ENCODE measurements at regions not wholly inside any gene's neighbourhood (a gene's known extent, or its start where the extent isn't known, plus 50 kb on each side); places are given as distances from the start of the nearest gene placed in this dataset.
A peak's percentile ranks its signal among the peaks of the same experiment; 100 is the strongest.

DNA sequence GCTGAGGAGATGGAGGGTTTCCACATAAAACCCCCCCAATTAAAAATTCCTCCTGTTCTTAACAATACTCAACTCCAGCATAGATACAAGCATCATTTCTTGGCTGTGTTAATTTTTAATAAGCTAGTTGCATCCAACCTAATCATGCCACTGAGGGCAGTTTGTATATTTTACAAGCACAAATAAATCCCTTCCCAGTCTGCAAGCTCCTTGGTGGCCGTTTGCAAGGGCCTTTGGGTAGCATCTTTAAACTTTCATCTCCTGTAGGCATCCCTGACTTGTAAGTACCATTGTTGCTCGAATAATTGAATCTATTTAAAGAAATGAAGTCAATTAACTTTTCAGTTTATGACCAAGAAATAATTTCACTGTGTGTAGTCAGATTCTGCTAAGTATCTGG lies 103.5 kb upstream of the AJAP1 start:
- intact Hi-C loops (cut with DNase I), result no loop called here
- DNase-seq (ENCODE audit: low spot score), result no peak

DNA sequence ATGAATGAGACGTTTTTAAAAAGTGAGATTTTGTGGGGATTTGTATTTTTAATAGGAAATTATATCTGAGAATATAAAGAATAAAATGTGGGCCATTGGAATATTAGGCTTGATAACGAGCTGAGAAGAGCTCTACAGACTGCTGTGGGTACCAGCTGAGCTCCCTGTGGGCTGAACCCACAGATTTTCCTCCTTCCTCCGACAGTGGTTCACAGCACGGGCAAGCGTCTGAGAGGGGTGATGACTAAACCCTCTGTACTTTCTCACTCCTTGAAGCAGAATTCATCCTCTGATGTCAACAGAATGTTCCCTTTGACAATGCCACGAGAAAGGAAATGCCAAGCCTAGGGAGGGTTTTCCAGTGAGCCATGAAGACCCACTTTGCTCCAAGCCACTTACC lies 102.7 kb upstream of the AJAP1 start:
- intact Hi-C loops (cut with DNase I), result loop anchor here in 1 of 2 donors (1.0 kb wide), 1 partner anchor 40 kb away; no protein-coding TSS in a partner anchor
- DNase-seq (ENCODE audit: low spot score), result no peak

DNA sequence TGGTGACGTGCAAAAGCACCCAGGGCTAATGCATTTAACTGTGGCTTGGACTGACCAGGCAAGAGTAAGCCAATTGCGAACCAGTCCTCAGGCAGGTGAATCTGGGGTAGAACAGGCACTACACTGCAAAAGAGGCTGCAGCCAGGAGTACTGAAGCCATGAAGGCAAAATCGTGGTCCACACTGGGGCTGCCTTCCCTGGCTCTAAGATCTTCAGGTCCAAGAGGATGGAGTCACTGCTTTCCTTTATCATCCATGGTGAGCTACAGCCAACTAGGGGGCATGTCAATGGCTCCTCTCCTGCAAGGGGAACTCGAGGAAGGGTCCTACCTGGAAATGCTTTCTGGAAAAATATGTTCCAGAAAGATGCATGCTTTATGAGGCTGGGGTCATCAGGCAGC lies 100.6 kb upstream of the AJAP1 start:
- DNase-seq (ENCODE audit: low spot score), result no peak
- intact Hi-C loops (cut with DNase I), result no loop called here

DNA sequence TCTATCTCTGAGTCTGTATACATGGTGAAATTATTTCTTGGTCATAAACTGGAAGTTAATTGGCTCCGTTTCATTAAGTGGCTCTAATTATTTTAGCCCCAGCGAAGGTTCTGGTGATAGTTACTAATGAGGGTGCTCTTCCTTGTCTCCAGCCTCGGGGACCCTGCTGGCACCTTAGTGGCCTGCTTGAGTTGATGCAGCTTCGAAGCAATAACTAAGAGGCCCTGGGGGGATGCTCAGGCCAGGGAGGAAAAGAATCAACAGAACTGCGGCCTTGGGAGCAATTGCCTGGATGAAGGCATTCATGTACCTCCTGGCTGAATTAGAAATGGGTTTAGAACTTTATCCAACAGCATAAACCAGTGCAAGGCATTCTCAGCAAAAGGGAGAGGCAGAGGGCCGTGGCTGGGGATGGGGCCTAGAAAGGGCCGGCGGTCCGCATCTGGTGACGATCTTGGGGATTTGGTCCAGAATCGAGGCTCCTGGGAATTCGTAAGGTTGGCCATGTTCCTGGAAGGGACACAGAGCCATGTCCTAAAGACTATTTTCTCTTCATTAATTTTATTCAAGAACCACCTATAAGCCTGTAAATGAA lies 100.0 kb upstream of the AJAP1 start:
- DNase-seq (ENCODE audit: low spot score), result no peak
- intact Hi-C loops (cut with DNase I), result no loop called here

DNA sequence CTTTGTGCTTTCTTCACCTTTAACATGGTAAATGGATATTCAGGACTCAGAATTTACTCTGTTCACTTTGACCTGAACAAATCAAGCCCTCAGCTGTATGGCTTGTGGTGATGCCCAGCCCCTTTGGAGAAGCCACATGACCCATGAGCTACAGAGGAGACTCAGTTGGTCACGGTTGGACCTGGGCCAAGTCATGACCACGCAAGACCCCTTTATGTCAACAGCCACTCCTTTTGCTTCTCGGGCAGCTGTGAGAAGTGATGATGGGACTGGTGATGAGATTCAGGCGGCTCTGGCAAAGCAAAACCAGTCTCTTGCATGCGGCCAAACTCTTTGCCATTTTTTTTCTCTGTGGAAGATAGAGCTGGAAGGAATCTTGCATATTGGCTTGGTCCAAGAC lies 96.5 kb upstream of the AJAP1 start:
- intact Hi-C loops (cut with DNase I), result no loop called here
- DNase-seq (ENCODE audit: low spot score), result no peak

DNA sequence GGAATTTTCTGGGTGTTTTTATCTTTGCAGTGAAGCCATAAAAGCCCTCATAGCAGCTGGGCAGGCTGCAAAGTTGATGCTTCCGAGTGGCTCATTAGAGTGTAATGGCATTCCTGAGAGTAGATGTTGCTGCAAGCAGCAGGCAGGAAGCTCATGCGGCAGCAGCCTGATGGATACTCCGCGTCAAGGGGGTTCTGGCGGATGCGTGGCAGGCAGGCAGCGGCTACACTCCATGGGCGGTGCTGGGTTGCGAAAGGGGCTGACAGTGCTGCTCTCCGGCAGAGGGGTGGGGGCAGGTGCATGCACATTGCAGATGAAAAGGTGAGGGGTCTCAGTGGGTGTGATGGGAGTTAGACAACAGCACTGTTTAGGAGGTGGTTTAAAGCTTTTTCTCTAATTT lies 93.2 kb upstream of the AJAP1 start:
- intact Hi-C loops (cut with DNase I), result no loop called here
- no peak for DNase-seq (ENCODE audit: low spot score)

DNA sequence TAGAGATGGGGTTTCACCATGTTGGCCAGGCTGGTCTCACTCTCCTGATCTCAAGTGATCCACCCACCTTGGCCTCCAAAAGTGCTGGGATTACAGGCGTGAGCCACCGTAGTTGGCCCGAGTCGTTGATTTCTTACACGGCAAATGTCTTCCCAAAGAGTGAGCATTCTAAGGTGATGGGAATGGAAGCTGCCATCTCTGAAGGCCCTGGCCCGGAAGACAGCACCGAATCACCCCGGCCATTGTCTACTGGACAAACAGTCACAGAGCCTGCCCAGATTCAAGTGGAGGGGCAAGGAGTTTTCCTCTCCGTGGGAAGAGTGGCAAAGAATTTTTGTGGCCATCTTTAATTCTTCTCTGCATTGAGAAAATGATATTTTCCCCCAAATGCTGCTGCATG lies 92.1 kb upstream of the AJAP1 start:
- DNase-seq (ENCODE audit: low spot score), result no peak
- intact Hi-C loops (cut with DNase I), result no loop called here

DNA sequence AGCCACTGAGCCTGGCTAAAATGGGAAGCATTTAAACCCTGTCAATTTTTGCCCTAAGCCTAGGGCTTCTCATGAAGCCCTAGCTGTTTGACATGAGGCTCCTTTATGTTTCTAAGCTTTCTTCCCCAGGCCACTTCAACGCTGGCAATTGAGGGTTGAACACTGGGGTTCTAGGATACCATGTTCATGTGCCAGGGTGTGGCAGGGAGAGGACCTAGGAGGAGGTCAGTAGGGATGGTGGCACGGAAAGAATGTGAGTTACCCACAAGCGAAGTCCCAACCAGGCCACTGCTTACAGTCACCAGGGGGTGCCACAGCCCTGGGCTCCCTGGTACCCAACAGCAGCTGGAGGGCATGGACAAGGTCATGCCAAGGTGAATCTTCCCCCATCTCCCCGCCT lies 90.8 kb upstream of the AJAP1 start:
- intact Hi-C loops (cut with DNase I), result no loop called here
- no peak for DNase-seq (ENCODE audit: low spot score)

DNA sequence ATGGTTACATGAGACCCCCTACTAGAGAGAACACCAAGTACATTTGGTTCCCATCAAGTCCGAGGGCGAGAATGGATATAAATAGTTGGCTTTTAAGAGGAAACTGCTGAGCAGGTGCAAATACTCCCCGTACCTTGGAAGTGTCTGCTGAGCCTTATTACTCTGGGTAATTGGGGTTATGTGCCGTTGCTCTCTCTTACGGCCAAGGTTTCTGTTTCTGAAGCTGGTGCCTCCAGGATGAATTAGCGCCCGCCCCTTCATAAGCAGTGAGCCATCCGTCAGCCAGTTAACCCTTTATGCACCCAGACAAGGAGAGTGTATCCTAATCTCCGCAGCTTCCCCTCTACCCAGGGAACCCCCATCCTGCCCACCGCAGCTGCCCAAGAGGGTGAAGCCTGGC lies 90.4 kb upstream of the AJAP1 start:
- intact Hi-C loops (cut with DNase I), result no loop called here
- no peak for DNase-seq (ENCODE audit: low spot score)

DNA sequence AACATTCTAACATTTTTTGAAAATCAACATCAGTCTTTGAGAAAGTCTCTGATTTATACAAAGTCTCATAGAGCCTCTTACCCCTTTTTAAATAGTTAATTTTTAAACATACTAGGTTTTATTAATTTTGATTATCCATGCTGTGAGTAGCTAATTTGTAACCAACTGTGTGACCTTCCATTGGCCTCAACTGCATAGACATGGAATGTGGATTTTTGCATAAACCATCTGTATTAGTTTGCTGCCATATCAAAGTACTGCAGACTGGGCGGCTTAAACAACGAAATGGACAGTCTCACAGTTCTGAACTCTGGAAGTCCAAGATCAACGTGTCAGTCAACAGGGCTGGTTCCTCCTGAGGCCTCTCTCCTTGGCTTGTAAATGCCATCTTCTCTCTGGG lies 89.2 kb upstream of the AJAP1 start:
- no peak for DNase-seq (ENCODE audit: low spot score)
- intact Hi-C loops (cut with DNase I), result no loop called here

DNA sequence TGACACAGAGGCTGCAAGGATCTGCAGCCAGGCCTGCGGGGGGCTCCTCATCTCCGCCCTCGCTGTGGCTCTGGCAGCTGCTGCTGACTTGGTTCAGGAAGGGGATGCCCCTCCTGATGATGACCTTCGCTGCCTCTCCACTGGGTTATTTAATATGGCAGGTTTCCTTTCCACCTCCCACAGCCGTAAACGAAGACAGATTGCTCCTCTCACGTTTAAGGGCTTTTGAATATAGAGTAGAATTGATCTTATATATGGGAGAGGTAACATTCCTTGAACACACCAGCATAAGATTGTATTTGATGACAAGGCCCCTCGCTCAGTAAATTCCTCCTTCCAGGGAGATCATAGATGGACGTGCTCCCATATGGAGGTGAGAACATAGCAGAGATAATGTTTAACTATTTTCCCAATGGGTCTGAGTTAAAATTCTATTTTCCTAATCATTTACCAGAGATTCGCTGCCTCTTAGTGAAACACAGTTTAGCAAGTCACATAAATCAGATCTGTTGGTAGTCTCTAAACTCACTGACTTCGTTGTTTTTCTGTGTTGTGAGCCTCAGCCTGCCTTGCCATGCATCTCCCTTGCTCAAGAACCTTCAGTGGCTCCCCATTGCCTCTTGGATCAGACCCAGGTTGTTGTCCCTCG lies 88.5 kb upstream of the AJAP1 start:
- DNase-seq (ENCODE audit: low spot score), result no peak
- intact Hi-C loops (cut with DNase I), result no loop called here

DNA sequence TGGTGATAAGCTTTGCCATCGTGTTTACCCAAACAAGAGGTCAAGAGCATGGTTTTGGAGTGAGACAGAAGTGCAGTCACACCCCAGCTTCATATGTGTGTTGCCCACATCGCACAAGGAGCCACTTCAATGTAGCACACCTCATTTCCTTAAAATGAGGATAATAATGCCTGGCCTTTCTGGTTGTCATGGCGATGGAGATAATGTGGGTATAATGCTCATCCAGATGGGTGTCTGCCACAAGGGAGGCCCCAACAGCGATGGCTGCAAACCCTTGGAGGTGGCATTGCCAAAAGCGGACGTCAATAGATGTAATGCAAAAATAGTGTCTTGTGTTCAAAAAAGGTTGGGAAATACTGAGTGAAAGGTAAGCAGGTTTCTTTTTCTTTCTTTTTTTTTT lies 83.1 kb upstream of the AJAP1 start:
- no peak for DNase-seq (ENCODE audit: low spot score)
- intact Hi-C loops (cut with DNase I), result no loop called here

DNA sequence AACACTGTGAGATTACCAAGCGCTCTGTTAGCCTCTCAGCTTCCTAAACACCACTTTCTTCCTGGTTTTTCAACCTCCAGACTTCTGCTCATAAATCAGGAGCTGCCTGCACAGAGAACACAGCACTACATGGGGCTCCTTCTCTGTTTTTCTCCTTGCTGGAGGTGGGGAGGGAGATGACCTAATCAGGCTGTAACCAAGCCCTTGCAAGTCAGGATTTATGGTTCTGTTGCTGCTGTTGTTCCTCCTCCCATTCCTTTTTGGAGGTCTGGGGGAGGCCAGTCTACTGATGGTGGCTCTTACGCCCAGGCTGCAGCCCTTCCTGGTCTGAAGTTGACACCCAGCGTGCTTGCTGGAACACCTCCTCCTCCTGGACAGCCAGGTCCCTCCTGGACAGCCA lies 80.9 kb upstream of the AJAP1 start:
- intact Hi-C loops (cut with DNase I), result no loop called here
- DNase-seq (ENCODE audit: low spot score), result no peak

DNA sequence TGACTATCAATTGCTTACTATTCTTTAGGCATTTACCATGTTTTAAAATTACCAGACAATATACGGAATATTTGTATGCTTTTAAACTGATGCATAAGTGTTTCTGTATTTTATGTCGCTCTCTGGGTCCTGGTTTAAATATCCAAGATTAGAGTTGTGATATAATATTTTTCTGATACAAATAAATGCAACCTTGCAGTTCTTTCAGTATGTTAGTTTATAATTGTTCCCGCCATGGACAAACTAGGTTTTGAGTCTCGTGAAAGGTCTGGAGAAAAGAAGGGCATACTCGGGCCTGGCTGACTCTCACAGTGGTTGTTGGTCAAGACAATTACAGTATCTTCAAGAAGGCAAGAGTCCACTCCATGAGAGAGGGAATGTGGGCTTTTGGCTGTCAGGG lies 72.6 kb upstream of the AJAP1 start:
- DNase-seq (ENCODE audit: low spot score), result no peak
- intact Hi-C loops (cut with DNase I), result no loop called here

DNA sequence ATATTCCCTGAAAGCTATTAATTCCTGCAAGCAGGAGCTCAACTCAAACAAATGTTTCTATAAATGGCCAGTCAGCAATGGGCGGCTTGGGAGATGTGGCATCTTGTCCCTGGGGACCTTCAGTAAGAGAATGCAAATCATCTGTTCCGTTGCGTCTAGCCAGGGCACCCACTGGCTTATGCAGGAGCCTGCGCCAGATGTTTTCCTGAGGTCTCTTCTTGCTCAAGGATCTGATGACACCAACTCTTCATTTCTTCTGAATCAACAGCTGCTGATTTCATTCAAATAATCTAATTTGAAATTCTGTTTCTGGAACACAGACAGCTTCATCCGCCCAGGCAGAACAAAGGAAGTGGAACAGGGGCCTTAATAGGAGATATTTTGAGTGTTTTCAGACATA lies 70.0 kb upstream of the AJAP1 start:
- intact Hi-C loops (cut with DNase I), result no loop called here
- peak; percentile 43 for DNase-seq (ENCODE audit: low spot score)

DNA sequence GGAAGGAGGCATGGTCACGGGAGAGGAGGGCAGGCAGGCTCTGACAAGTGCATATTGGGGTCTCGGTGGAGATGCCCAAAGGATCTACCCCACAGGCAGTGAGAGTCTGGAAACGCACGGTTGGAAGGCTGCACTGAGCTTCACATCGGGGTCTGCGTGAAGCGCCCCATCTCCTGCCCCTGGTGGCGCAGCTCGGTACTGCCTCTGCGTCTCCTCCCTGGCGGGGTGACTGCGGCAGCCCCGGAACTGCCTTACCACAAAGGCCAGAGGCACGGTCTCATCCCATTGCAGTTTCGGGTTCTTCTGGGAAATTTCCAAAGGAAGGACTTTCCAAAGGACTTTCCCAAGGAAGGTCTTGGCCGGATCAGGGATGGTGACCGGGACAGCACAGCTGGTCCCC lies 69.2 kb upstream of the AJAP1 start:
- intact Hi-C loops (cut with DNase I), result no loop called here
- peak; percentile 74 for DNase-seq (ENCODE audit: low spot score)

DNA sequence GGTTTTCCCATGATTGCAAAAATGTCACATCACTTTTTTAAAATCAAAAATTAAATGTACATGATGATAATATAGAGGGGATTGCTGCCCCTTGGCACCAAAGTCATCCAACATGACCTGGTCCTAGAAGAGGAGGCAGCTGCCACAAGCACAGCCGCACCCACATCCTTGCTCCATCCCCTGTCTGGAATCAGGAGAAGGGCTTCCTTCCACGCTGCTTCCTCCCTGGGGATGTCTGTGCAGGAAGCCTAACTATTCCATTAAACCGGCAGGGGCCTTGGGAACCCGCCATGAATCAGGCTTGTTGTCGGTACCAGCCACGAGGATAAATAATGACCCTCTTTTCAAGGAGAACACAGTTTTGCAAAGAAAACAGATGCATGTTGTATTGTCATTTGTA lies 68.7 kb upstream of the AJAP1 start:
- intact Hi-C loops (cut with DNase I), result no loop called here
- DNase-seq (ENCODE audit: low spot score), result no peak

DNA sequence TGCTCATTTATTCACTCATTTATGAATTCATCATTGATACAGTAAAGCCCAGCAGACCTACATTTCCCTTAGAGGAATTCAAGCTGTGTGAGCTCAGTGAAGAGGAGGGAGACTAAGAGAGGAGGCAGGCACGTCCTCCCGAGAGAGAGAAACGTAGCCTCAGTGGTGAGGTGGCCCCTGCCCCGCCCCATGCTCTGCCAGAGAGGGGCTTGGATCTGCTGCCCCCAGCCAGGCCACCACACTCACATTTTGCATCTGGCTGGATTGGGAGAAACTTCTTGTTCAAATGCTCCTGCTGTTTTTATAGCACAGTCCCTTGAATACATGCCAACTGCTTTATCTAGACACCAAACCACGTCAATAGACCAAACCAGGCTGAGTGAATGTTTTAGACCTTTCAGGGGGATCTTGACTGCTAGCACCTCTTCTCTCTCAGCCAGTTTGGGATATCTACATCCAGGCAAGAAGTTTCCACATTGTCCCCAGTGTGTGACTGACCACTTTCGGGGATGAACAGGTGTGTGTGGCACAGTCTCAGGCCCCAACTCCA lies 67.7 kb upstream of the AJAP1 start:
- peak; percentile 63 for DNase-seq (ENCODE audit: low spot score)
- intact Hi-C loops (cut with DNase I), result loop anchor here in 1 of 2 donors (1.0 kb wide), 1 partner anchor 45 kb away; no protein-coding TSS in a partner anchor

DNA sequence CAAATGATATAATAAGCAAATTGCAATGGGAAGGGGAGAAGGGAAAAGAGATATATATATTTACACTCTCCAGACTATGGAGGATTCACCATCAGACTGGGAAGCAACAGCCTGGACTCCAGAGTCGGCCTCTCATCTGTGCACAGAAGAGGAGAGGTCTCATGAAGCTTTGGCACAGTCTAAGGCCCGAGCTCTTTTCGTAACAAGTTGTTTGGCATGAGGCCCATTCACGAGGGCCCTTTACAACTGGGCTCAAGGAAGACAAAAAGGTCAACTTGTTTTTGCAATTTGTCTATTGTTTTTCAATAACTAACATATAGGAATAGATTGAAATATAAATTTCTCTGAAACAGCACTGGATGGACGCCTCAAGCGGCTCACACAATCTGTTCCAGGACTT lies 66.7 kb upstream of the AJAP1 start:
- intact Hi-C loops (cut with DNase I), result loop anchor here in 1 of 2 donors (1.0 kb wide), 1 partner anchor 44 kb away; no protein-coding TSS in a partner anchor
- no peak for DNase-seq (ENCODE audit: low spot score)

DNA sequence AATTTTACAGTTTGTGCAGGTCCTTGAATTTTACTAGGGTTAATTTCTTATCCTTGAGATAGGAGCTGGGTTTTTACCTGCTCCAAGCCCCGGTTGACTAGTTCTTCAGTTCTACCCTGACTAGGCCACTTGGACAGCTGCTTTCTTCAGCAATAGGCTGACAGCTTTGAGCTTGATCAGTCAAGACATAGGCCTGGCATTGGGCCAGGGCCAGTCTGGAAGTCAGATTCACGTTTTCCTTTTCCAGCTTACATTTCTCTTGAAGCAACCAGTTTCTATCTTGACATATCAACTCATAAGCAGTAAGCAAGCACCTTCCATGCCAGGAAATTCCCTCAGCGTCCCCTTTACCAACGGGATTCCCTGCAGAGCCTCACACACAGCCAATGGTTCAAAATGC lies 63.7 kb upstream of the AJAP1 start:
- DNase-seq (ENCODE audit: low spot score), result no peak
- intact Hi-C loops (cut with DNase I), result no loop called here

DNA sequence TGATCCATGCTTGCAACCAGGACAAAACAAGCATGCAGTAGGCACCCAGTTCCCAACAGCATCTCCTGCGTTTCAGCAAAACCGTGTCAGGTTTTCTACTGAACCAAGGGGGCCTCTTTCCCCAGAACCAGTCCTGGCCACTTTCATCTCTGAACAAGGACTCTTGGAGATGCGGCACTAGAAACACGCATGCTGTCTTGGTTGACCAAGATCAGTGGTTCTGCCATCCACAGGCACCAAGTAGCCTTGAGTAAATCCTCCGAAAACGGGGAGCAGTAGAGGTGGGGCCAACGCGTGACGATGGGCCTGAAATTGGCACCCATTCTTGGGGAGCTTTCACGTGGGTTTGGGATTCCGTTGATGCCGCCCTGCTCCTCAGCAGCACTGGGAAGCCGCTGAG lies 62.5 kb upstream of the AJAP1 start:
- intact Hi-C loops (cut with DNase I), result no loop called here
- peak; percentile 49 for DNase-seq (ENCODE audit: low spot score)
